ENCODE measurements at regions not wholly inside any gene's neighbourhood (a gene's known extent, or its start where the extent isn't known, plus 50 kb on each side); places are given as distances from the start of the nearest gene placed in this dataset.

DNA sequence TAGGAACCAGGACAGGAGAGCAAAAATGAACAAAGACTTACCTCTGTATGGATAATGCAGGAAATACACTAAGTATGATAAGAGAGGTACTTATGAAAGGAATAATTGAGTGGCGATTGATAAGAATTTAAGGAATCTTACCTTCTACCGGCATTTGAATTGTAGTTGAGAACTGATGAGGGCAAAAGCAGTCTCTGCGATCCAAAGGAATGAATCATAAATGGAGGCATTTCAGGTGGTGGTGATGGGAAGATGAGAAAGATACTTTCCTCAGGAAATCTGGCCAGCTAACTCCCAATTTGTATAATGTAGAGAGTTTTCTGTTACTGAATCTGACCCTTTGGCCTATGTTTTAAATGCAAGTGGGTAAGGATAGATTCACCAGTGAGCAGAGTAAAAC is 71.9 kb upstream of the C11orf87 start:
- Mint-ChIP-seq H3K9me3 (ENCODE audit: low read depth) (peaks cover under 1% of the 10 kb centered on the region), H3K27ac (ENCODE audit: unreplicated experiment) (no peak overlapping the region), H3K4me1 (ENCODE audit: low read depth) (no peaks in the 10 kb centered on the region), H3K36me3 (ENCODE audit: low read depth) (no peaks in the 10 kb centered on the region), H3K27me3 (ENCODE audit: low read depth) (peaks cover 19% of the 10 kb centered on the region), H3K4me3 (ENCODE audit: unreplicated experiment) (no peak overlapping the region)
- TF ChIP-seq, protein P1, sequence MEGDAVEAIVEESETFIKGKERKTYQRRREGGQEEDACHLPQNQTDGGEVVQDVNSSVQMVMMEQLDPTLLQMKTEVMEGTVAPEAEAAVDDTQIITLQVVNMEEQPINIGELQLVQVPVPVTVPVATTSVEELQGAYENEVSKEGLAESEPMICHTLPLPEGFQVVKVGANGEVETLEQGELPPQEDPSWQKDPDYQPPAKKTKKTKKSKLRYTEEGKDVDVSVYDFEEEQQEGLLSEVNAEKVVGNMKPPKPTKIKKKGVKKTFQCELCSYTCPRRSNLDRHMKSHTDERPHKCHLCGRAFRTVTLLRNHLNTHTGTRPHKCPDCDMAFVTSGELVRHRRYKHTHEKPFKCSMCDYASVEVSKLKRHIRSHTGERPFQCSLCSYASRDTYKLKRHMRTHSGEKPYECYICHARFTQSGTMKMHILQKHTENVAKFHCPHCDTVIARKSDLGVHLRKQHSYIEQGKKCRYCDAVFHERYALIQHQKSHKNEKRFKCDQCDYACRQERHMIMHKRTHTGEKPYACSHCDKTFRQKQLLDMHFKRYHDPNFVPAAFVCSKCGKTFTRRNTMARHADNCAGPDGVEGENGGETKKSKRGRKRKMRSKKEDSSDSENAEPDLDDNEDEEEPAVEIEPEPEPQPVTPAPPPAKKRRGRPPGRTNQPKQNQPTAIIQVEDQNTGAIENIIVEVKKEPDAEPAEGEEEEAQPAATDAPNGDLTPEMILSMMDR (IDR thresholded peaks at IDR 0.05): no peak
- DNase-seq (ENCODE audit: low spot score): no peak

DNA sequence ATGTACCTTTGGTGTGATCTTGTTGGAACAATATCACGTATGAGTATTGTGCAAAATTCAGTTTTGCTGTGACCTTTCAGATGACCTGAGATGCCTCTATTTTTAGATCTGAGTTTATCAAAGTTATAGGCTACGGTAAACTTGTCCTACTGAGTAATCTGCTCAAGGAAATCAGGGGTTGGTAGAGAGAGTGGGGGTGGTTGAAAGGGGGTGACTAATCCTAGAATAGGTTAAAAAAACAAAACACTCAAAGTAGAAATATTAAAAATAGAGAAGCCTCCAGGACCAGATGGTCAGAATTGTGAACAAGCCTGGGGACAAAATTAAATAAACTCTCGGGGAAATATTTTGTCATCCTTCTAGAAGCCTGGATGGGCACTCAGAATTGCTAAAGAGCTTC is 59.9 kb upstream of the C11orf87 start:
- no peaks in the 10 kb centered on the region for H3K36me3 Mint-ChIP-seq (ENCODE audit: low read depth)
- peaks cover 11% of the 10 kb centered on the region for H3K4me1 Mint-ChIP-seq (ENCODE audit: low read depth)
- TF ChIP-seq, protein P1 (IDR thresholded peaks at IDR 0.05): no peak
- no peak overlapping the region for H3K4me3 Mint-ChIP-seq (ENCODE audit: unreplicated experiment)
- H3K27me3 Mint-ChIP-seq (ENCODE audit: low read depth): no peaks in the 10 kb centered on the region
- no peak overlapping the region for H3K27ac Mint-ChIP-seq (ENCODE audit: unreplicated experiment)
- no peak for DNase-seq (ENCODE audit: low spot score)
- H3K9me3 Mint-ChIP-seq (ENCODE audit: low read depth): no peaks in the 10 kb centered on the region

DNA sequence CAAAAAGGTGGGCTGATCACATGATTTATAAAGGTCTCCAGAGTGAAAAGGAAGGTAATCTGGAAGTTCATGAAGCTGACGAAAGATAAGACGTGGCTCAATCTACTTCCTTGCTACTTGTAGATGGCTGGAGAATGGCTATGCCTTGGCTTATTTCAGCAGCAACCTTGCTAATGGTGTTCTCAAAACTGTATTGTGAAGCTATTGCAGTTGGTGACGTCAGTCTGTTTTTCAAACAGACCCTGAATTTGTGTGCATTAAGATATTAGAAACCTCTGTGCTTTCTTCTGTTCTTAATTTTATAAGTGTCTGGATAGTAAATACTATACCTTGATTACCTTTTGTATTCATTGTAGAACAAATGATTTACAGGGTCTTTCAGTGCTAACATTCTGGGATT is 58.3 kb upstream of the C11orf87 start:
- TF ChIP-seq, protein P1 (IDR thresholded peaks at IDR 0.05): no peak
- Mint-ChIP-seq H3K4me3 (ENCODE audit: unreplicated experiment) (no peak overlapping the region), H3K36me3 (ENCODE audit: low read depth) (peaks cover under 1% of the 10 kb centered on the region), H3K4me1 (ENCODE audit: low read depth) (peaks cover 11% of the 10 kb centered on the region), H3K27me3 (ENCODE audit: low read depth) (no peaks in the 10 kb centered on the region), H3K9me3 (ENCODE audit: low read depth) (peaks cover 7% of the 10 kb centered on the region), H3K27ac (ENCODE audit: unreplicated experiment) (no peak overlapping the region)
- no peak for DNase-seq (ENCODE audit: low spot score)

DNA sequence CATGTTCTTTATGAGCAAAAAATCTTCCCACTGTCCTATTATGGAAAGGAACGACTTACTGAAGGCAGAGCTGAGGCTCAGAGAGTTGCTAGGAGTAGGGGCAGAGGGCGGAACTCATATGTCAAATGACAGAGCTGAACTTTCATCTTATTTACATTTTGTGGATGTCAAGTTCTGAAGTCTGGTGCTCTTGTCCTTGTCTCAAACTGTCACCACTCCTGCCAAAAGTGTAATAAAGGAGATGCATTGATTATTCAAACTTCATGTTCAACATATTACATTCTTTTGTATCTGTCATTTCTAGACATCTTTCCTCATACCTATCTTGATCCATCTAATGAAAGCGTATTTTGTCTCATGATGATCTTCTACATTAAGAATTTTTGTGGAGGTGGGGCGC is 57.1 kb upstream of the C11orf87 start:
- Mint-ChIP-seq H3K27me3 (ENCODE audit: low read depth) (peaks cover 3% of the 10 kb centered on the region), H3K9me3 (ENCODE audit: low read depth) (peaks cover 14% of the 10 kb centered on the region), H3K4me3 (ENCODE audit: unreplicated experiment) (no peak overlapping the region), H3K27ac (ENCODE audit: unreplicated experiment) (no peak overlapping the region), H3K36me3 (ENCODE audit: low read depth) (peaks cover 3% of the 10 kb centered on the region), H3K4me1 (ENCODE audit: low read depth) (peaks cover 11% of the 10 kb centered on the region)
- no peak for DNase-seq (ENCODE audit: low spot score)
- TF ChIP-seq, protein P1 (IDR thresholded peaks at IDR 0.05): no peak

DNA sequence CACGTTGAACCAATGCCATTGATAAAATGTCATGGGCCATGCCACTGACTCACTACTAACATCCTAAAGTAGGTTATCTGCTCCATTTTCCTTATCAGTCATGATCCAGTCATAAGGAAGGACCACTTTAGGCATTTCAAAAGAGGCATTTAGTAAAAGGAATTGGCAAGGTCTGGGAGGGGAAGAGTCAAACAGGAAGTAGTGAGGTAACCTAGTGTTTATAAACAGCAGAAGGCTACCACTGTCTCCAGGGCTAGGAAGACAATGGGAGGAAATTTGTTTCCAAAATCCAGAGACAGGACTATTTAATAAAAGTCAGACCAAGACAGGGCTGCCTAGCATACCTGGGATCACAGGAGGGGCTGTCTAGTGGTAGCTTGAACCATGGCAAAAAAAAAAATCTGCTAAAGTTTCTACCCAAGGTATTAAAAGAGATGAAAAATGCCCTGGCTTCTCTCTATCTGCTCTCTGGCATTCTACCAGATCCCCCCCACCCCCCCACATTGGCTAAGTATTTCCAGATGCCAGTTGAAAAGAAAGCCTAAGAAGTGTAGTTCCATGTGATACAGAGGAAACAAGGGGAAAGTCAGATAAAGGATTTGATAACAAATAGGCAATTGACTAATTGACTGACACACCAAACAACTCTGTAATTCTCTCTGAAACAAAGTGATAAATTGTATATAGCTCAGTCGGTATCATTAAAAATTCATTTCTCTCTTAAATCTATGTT is 50.4 kb upstream of the C11orf87 start:
- H3K4me3 Mint-ChIP-seq (ENCODE audit: unreplicated experiment): no peak overlapping the region
- no peak for DNase-seq (ENCODE audit: low spot score)
- H3K9me3 Mint-ChIP-seq (ENCODE audit: low read depth): peaks cover 17% of the 10 kb centered on the region
- no peak overlapping the region for H3K27ac Mint-ChIP-seq (ENCODE audit: unreplicated experiment)
- no peaks in the 10 kb centered on the region for H3K4me1 Mint-ChIP-seq (ENCODE audit: low read depth)
- H3K27me3 Mint-ChIP-seq (ENCODE audit: low read depth): peaks cover 23% of the 10 kb centered on the region
- TF ChIP-seq, protein P1 (IDR thresholded peaks at IDR 0.05): no peak
- H3K36me3 Mint-ChIP-seq (ENCODE audit: low read depth): peaks cover 3% of the 10 kb centered on the region
